ENCODE measurements at regions not wholly inside any gene's neighbourhood (a gene's known extent, or its start where the extent isn't known, plus 50 kb on each side); places are given as distances from the start of the nearest gene placed in this dataset.

GRCh38 chr2:57617318-57617717 is 429.3 kb upstream of the VRK2 start (continued):
- TF ChIP-seq, protein P1, sequence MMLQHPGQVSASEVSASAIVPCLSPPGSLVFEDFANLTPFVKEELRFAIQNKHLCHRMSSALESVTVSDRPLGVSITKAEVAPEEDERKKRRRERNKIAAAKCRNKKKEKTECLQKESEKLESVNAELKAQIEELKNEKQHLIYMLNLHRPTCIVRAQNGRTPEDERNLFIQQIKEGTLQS (IDR thresholded peaks at IDR 0.05; ENCODE audit: insufficient read depth, low read depth, low read length): no peak
- no peak for TF ChIP-seq KDM5A (IDR thresholded peaks at IDR 0.05; ENCODE audit: low read length)
- TF ChIP-seq TBP (IDR thresholded peaks at IDR 0.05; ENCODE audit: low read depth, low read length): no peak
- TF ChIP-seq, protein P2, sequence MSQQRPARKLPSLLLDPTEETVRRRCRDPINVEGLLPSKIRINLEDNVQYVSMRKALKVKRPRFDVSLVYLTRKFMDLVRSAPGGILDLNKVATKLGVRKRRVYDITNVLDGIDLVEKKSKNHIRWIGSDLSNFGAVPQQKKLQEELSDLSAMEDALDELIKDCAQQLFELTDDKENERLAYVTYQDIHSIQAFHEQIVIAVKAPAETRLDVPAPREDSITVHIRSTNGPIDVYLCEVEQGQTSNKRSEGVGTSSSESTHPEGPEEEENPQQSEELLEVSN (IDR thresholded peaks at IDR 0.05): no peak

All from H1 (cell line).